Endothelial cell of umbilical vein (primary cell): ENCODE measurements at regions not wholly inside any gene's neighbourhood (a gene's known extent, or its start where the extent isn't known, plus 50 kb on each side); places are given as distances from the start of the nearest gene placed in this dataset.

Experiments
- MAX ChIP-seq: IDR thresholded peaks from 2 replicates; pipeline ENCODE4 v1.6.1; 2011; ENCODE audit not compliant: insufficient read depth, insufficient read length
- POLR2A ChIP-seq: IDR thresholded peaks from 2 replicates; pipeline ENCODE4 v1.6.1; 2012; ENCODE audit warnings: low read depth, mild to moderate bottlenecking, control low read depth, low read length
- POLR2AphosphoS5 ChIP-seq: IDR thresholded peaks from 2 replicates; pipeline ENCODE4 v1.6.1; 2012; ENCODE audit warnings: low read depth, mild to moderate bottlenecking, control low read depth, low read length, moderate library complexity; ENCODE audit not compliant: insufficient read depth
- TF ChIP-seq, protein P1 (sequence below), 2 donors: IDR thresholded peaks; 1 replicate in 1 of 2; 2 replicates in 1 of 2; pipeline ENCODE4 v1.5.1; 2011; ENCODE audit warnings: low read length in 2 of 2, mild to moderate bottlenecking in 2 of 2, moderate library complexity in 2 of 2, control low read depth in 1 of 2, inconsistent platforms in 1 of 2, low read depth in 1 of 2; ENCODE audit not compliant: insufficient read depth in 1 of 2; ENCODE audit errors: extremely low read depth in 1 of 2

- TF ChIP-seq POLR2A (no peak), POLR2AphosphoS5 (no peak), MAX (no peak)
- TF ChIP-seq, protein P1, sequence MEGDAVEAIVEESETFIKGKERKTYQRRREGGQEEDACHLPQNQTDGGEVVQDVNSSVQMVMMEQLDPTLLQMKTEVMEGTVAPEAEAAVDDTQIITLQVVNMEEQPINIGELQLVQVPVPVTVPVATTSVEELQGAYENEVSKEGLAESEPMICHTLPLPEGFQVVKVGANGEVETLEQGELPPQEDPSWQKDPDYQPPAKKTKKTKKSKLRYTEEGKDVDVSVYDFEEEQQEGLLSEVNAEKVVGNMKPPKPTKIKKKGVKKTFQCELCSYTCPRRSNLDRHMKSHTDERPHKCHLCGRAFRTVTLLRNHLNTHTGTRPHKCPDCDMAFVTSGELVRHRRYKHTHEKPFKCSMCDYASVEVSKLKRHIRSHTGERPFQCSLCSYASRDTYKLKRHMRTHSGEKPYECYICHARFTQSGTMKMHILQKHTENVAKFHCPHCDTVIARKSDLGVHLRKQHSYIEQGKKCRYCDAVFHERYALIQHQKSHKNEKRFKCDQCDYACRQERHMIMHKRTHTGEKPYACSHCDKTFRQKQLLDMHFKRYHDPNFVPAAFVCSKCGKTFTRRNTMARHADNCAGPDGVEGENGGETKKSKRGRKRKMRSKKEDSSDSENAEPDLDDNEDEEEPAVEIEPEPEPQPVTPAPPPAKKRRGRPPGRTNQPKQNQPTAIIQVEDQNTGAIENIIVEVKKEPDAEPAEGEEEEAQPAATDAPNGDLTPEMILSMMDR (IDR thresholded peaks at IDR 0.05; ENCODE audit: extremely low read depth in 1 of 2, insufficient read depth in 1 of 2, low read depth in 1 of 2, low read length in 2 of 2), result no peak
Observed at GRCh38 chr12:124100572-124101178, 127.7 kb downstream of the ZNF664 start.
